8988T (cell line): ENCODE measurements at regions not wholly inside any gene's neighbourhood (a gene's known extent, or its start where the extent isn't known, plus 50 kb on each side); places are given as distances from the start of the nearest gene placed in this dataset.

Source experiments
- DNase-seq: peaks from one replicate; pipeline ENCODE4 v3.0.0; 2011

DNA sequence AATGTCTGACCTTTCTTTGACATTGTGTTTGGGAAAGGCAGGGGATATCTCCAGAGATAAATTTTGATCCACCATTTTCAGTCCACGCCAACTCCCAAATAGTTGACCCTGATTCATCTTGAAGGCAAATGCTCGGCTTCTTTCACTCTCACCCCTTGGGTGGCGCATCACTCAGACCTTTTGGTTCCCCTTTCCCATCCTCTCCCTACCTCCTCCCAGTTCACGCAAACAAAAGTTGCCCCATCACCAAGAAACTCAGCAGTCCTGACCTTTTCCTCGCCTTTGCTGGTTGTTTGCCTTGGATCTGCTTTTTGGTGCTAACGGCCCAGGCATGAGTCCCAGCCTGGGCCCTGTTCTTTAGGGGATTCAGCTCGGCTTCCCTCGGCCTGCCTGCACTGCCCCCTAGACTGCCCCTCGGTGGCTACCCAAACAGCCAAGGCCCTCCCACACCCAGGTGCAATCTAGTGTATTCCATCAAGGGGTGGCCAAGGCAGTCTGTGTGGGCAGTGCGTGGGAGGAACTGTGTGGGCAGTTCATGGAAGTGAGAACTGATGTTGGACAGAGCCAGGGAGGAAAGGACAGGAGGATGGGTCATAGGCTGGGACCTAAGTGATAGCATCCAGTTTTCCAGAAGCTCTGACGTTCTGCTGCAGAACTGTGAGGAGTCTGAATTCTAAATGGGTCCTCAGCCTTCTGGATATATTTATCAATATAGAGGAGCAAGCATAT, 255.7 kb downstream of the DLEU7 start:
- DNase-seq = no peak

DNA sequence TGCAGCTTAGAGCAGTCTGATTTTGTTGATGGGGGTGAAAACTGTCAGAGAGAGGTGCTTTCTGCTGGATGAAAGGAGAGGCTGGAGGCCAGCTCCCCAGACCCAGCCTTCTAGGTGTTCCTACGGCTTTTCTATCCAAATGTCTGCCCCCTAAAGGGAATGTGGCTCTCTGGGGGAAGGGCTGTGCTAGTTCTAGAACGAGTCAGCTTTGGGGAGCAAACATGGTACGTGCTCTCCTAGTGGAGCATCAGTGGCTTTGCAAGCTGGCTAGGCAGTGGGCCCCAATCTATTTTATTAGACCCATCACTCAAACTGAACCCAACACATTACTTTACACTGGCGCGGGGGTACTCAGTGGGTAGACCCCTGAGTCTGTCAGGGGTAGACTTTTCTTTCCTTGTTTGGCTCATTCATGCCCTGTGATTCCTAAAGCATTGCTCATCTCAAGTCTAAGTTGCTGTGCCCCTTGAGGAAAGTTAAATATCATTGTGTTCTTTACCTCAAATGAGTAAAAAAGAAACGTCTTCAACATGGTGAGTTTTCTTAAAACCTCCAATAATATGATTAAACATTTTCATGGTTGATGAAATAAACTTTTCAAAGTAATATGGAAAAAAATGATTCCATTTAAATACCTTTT, 254.9 kb downstream of the DLEU7 start:
- DNase-seq = no peak

- DNase-seq = no peak
Observed at GRCh38 chr13:50589139-50589538, 254.4 kb downstream of the DLEU7 start.

DNA sequence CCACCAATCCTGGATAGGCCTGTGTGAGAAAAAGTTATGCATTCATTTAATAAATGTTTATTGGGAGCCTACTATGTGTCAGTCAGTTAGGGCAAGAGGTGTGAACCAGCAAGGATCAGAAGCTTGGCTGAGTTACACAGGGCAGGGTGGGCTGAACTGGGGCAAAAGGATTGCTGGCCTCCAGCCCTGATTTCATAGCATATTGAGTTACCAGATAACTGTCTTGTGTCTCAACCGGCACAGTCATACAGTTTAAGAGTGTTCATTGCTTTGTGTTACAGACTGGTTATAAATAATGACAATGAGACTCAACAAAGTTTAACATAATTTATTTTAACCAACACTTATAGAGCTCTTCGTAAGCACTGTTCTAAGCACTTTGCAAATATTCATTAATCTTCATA, 253.8 kb downstream of the DLEU7 start:
- DNase-seq = no peak

GRCh38 chr13:50592412-50593155, 250.9 kb downstream of the DLEU7 start:
- DNase-seq = no peak

- DNase-seq = no peak
Observed at GRCh38 chr13:50593207-50593606, 250.3 kb downstream of the DLEU7 start.

DNA sequence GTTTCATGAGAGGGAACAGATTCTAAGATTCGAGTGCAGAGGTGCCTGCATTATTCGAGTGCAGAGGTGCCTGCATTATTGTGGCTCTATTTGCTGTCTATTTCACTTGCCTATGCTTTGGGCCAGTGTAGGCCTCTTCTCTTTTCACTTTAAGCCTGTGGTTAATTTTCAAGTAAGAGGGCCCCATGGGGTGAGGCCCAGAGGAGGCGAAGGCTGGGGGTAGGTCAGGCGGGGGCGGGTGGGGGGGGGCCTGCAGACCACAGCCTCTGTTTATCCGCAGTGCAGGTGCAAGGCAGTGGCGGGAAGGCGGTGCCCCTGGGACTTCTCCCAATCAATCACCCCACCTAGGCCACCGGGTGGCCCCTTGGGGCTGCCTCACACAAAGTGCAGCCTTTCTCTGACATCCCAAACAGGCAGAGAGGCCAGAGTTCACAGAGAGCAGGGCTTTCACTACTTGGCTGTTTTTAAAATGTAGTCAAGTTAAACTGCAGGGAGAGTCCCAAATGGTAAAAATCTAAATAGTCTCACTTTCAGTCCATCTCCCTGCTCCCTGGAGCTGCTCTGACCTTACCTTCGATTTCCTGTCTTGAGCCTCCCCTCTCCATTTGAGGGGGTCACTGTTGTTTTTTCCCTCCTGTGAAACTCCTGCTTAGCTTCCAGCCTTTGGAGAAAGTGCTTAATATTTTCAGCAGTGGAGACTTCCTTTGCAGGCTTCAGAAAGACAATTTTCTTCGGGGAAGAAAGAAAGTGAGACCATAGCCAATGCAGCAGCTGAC, 249.0 kb downstream of the DLEU7 start:
- no peak for DNase-seq

- no peak for DNase-seq
Observed at GRCh38 chr13:50595196-50595595, 248.3 kb downstream of the DLEU7 start.

DNA sequence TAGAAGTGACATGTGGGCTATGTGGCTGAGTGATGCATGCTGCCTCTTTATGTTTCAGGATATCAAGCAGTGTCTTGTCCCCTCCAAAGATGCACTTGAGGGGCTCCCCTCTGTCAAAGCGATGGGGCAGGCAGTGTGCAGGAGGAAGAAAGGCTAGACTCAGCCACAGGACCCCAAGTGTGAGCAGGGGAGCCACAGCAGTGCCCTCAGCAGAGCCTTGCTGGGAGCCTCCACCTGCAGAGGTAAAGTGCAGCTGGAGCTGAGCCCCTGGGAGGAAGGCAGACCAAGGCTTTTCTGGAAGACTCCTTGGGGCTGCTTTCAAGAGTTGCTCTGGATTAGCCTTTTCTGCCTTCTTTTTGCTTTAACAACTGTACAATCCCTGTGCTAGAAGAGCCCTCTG, 247.3 kb downstream of the DLEU7 start:
- DNase-seq = no peak

- no peak for DNase-seq
Observed at GRCh38 chr13:50596776-50597203, 246.7 kb downstream of the DLEU7 start.

GRCh38 chr13:50598338-50598737, 245.2 kb downstream of the DLEU7 start:
- no peak for DNase-seq

- DNase-seq = no peak
Observed at GRCh38 chr13:50599046-50599445, 244.4 kb downstream of the DLEU7 start.

DNA sequence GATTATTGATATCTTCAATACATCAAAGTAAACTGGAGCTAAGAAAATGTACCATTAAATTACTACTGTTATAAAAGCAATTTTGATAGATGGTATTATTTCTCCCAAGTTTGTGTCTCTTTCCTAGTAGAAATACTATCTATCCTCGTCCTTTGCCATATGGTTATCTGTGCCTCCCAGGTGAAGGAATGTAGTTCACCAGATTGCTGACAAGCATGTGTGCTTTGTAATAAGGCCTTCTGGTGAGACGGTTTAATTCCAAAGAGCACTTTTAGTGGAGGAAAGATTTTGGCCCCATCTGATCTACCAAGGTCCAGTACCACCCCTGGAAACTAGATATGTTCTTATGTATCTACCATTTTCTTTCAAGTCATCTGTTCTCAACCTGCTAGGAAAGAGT, 243.6 kb downstream of the DLEU7 start:
- no peak for DNase-seq

- no peak for DNase-seq
Observed at GRCh38 chr13:50608370-50608769, 235.1 kb downstream of the DLEU7 start.

GRCh38 chr13:50609011-50609410, 234.5 kb downstream of the DLEU7 start:
- DNase-seq = no peak

- DNase-seq = no peak
Observed at GRCh38 chr13:50610238-50610637, 233.3 kb downstream of the DLEU7 start.

- DNase-seq = no peak
Observed at GRCh38 chr13:50611117-50611781, 232.2 kb downstream of the DLEU7 start.

- no peak for DNase-seq
Observed at GRCh38 chr13:50612717-50613116, 230.8 kb downstream of the DLEU7 start.

GRCh38 chr13:50613356-50613831, 230.1 kb downstream of the DLEU7 start:
- no peak for DNase-seq

DNA sequence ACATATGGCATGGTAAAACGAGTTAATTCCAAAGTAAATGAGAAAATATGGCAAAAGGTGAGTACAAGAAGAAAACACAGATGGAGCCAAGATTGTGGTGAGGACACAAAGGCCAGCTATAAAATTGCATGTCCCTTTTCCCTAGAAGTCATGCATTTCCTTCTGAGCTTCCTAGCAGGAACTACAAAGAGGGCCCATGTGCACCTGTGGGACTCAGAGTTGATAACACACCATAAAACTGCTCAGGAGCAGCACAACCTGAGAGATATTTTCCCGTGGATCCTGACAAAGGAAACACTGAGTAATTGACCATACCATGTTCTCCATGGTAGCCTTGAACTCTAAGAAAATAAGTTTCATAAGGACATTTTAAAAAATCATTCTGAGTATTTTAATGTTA, 228.3 kb downstream of the DLEU7 start:
- DNase-seq = no peak

- DNase-seq = no peak
Observed at GRCh38 chr13:50616101-50616500, 227.4 kb downstream of the DLEU7 start.

DNA sequence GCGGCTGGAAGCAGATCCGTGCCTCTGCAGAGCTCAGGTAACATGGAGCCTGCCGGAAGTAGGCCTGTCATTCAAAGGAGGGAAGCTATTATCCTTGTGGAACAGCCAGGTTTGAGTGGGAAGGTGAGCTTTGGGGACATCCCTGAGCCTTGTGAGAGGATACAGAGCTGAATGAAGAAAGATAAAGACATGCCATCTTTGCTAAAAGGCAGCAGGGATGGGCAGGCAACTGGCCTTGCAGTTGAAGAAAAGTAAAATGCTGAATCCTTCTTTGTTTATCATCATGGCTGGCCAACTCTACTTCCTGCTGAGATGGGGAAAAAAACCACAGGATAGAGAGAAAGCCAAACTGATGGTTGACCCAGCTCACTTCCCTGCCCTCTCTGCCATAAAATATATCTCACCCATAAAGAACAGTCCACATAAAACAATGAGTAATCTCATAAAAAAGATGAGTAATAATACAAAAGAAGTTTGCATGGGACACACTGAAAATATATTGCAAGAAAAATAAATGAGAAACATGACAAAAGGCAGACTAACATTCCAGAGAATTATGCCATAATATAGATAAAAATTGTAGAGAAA, 226.3 kb downstream of the DLEU7 start:
- no peak for DNase-seq
